ENCODE measurements at regions not wholly inside any gene's neighbourhood (a gene's known extent, or its start where the extent isn't known, plus 50 kb on each side); places are given as distances from the start of the nearest gene placed in this dataset.

DNA sequence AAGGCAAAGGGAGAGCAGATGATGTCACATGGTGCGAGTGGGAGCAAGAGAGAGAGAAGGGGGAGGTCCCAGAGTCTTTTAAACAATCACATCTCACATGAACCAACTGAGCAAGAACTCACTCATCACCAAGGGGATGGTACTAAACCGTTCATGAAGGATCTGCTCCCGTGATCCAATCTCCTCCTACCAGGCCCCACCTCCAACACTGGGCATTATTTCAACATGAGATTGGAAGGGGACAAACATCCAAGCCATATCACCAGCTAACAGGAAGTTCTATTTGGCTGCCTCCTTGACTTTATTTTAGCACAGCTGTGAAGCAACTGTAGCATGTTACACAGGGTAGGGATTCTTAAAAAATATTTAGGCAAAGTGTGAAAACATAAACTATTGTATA is 102.5 kb downstream of the DDIT4L start:
- DNase-seq = no peak
- intact Hi-C loops (cut with DNase I) = no loop called here

DNA sequence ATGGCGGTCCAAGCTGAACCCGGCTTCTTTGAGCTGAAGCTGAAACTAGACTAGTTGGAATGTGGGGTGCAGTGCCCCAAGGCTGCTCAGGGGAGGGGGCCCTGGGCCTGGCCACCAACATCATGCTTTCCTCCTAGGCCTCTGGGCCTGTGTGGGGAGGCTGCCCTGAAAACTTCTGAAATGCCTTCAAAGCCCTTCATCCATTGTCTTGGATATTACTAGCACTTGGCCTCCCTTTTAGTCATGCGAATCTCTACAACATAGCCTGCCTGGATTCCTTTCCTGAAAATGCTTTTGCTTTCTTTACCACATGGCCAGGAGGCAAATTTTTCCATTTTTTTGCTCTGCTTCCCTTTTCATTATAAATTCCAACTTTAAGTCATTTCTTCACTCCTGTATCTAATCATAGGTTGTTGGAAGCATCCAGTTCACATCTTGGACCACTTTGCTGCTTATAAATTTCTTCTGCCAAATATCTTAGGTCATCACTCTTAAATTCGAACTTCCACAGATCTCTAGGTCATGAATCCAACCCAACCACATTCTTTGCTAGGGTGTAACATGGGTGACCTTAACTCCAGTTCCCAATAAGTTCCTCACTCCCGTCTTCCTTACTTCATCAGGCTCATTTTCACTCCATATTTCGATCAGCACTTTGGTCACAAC is 103.4 kb downstream of the DDIT4L start:
- intact Hi-C loops (cut with DNase I) = no loop called here
- no peak for DNase-seq

DNA sequence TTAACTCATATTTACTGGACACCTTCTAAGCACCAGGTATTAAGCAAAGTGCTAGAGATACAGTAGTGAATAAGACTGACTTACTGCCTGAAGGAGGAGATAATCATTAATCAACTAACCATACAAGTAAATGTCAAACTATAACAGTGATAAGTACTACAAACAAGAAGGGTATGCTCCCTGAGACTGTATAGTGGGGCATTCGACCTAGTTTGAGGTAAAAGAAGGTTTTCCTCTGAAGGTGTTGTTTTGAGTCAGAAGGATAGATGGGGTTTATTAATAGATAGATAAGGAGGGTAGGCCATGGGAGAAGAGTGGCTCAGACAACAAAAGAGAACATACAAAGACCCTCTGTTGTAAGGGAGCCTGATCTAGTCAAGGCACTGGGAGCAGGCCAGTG is 105.4 kb downstream of the DDIT4L start:
- intact Hi-C loops (cut with DNase I) = no loop called here
- no peak for DNase-seq

DNA sequence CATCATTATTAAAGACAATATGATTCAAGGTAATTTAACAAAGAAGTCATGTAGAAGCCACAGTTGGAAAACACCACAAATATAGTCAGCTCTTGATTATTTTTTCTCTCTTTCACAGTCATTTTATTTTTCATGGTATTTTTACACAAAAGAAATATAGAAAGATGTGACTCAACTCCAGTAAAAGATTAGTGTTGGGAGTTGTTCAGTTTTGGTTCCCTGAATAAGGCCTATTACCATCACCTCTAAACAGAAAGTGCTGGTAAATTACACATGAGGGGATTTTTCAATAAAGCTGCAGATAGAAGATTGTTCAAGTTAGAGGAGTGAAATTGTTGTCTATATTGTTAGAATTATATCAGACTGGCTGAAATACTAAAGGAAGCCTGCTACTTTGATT is 107.0 kb downstream of the DDIT4L start:
- intact Hi-C loops (cut with DNase I) = no loop called here
- no peak for DNase-seq

DNA sequence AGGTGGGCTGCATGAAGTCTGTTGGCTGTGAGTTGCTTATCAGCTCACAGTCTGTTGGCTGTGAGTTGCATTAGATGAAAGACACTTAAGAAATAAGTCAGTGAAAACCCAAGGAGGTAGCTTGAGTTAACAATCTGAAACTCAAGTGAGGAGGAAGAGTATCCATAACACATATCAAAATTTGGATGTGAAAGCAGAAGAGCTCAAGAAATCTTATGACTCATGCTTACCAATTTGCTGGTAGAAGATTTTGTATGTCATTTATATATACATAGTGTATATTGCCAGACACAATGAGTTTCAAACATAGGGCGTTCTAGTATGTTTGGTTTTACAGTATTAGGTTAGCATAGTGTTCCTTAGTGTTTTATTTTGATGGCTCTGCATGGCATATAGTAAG is 107.4 kb downstream of the DDIT4L start:
- DNase-seq = no peak

DNA sequence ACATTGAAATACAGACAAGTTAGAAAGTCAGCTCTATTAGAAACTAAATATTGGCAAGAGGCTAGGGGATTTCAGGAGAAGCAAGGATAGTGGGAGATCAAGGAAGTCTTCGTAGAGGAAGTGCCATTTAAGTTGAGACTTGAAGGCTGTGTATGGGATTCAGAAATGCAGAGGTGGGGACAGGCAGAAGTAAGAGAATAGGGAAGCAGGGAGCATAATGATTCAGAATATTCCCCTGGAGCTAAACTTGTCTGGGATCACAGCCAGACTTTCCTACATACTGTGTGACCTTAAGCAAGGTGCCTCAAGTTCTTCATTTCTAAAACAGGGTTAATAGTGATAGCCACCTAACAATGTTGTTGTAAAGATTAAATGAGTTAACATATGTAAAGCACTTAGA is 108.8 kb downstream of the DDIT4L start:
- peak in 1 of 42 donors; percentile 5 for DNase-seq
- intact Hi-C loops (cut with DNase I) = no loop called here

More for the DNA sequence above, 107.4 kb downstream of the DDIT4L start:
- intact Hi-C loops (cut with DNase I) = no loop called here

DNA sequence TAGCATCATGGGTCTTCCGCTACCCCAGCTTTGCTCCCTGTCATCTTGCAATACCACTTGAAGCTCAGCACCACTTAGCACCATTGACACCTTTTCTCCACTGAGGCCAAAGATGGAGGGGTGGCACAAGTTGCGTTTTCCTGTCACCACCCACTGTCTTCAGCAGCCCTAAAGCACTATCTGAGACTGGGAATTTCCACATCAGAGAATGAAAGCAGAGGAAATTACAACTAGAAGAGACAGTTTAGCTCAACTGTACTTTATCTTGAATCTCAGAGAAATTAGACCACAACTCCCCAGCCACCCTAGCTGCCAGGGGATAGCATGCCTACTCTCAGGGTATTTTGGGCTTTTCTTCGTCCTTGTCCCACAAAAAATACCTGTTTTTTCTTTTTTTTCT is 111.0 kb downstream of the DDIT4L start:
- DNase-seq = no peak
- intact Hi-C loops (cut with DNase I) = no loop called here

DNA sequence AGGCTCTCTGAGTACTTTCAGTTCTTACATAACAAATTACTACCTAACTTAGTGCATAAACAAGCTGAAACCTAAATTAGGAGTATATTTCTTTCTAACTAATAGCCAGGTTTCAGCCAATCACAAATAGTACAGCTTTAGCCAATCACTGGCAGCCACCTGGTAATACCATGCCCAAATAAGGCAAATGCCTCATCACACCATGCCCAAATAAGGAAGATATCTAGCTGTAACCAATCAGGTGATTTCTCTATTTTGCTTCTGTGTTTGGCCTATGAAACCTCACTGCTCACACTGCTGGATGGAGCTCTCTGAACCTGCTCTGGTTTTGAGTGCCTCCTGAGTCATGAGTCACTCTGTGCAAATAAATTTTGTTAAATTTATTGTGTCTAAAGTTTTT is 113.5 kb downstream of the DDIT4L start:
- intact Hi-C loops (cut with DNase I) = no loop called here
- no peak for DNase-seq

DNA sequence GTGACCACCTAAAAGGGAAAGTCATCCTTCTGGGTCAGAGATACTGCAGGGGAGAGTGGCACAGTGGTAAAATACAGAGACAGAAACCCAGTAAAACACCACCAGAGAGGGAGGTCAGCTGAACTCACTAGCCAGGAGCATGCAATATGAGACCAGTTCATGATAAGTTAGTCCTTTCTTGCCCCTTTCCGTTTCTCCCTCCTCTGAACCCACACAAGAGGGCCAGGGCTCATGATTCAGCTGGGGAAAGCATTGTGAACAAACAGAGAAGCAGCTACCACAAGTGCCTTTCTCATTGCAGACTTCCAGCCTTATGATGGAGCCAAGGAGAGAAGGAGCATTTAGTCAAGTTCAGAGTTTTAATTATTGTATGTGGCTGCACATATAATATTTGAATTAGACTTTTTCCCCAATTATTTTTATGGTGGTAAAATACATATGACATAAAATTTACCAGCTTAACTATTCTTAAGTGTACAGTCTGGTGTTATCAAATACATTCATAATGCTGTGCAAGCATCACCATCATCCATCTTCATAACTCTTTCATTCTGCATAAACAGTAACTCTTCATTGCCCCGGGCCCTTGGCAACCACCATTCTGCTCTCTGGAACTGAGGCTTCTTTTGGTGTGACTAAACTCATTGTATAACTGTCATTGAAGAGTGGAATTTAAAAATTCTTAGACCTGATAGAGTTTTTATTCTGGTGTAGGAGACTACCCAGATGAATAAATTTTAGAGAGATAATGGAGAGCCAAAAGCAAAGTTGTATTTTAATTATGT is 114.6 kb downstream of the DDIT4L start:
- intact Hi-C loops (cut with DNase I) = no loop called here
- no peak for DNase-seq

DNA sequence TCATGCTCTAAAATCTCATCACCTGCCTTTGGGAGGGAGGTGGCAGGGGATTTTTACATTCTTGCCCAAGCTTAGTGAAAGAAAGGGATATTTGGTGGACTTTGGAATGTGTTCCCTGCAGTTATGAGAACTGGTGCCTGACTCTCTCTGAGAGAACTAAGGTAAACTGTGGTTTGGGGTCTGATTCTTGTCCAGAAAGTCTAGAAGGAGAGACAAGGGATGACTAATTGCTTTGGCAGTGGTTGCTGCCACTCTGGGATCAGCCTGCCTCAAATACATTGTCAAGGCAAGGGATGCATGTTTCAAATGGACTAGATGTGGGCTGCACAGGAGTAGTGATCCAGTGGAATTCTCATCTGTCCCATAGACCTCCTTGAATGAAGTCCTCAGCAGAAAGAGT is 115.2 kb downstream of the DDIT4L start:
- DNase-seq = no peak
- intact Hi-C loops (cut with DNase I) = no loop called here

DNA sequence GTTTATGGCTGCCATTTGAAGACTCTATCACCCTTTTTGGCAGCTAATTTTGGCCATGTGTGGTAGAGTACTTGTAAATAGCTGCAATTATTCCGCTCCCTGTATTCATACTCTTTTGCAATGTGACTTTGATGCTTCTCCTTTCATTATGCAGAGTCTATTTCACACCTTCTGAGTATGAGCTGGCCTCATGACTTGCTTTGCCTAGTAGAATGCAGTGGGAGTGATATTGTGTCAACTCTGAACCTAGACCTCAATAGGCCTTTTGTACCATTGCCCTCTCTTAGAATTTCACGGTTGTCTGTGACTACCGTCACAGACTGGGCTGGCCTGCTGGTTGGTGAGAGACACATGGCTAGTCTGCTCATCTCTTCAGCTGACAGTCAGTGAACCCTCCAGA is 118.8 kb downstream of the DDIT4L start:
- intact Hi-C loops (cut with DNase I) = no loop called here
- no peak for DNase-seq

DNA sequence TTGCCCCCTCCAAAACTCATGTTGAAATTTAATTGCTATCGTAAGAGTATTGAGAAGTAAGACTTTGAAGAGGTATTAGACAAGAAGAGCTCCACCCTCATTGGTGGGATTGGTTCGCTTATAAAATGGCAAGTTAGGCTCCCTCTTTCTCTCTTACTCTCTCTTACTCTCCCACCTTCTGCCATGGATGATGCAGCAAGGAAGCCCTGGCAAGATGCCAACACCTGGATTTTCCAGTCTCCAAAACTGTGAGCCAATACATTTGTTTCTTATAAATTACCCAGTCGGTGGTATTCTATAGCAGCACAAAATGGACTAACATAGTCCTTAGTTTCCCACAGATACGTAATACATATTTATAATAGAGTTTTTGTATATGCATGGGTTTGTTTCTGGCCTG is 119.4 kb downstream of the DDIT4L start:
- intact Hi-C loops (cut with DNase I) = no loop called here
- DNase-seq = no peak

DNA sequence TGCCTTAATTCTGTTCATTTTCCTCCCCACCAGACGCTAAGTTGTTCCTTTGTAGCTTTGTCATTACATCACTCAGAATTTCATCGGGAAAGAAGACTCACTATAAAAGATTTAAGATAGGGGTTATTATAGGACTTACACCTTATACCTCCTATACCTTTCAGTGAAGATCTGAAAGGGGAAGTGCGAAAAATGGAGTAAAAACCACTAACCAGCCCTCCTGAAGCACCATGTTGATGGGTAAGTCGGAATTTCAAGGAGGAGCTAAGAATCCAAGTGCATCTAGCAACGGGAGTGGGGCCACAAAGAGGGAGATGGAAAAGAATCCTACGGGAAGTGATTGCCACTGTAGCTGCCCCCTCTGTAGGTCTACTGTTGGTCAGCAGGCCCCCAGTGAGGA is 119.1 kb upstream of the H2AZ1 start:
- DNase-seq = no peak
- intact Hi-C loops (cut with DNase I) = no loop called here

DNA sequence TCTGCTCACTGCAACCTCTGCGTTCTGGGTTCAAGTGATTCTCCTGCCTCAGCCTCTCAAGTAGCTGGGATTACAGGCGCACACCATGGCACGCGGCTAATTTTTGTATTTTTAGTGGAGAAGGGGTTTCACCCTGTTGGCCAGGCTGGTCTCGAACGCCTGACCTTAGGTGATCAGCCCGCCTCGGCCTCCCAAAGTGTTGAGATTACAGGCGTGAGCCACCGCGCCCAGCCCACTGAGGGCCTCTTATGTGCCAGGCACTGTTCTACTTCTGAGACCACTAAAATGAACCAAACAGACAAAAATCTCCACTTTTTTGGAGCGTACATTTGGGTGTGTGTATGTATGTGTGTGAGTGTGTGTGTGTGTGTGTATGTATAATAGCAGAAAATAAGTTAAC is 117.2 kb upstream of the H2AZ1 start:
- no peak for DNase-seq
- intact Hi-C loops (cut with DNase I) = no loop called here

DNA sequence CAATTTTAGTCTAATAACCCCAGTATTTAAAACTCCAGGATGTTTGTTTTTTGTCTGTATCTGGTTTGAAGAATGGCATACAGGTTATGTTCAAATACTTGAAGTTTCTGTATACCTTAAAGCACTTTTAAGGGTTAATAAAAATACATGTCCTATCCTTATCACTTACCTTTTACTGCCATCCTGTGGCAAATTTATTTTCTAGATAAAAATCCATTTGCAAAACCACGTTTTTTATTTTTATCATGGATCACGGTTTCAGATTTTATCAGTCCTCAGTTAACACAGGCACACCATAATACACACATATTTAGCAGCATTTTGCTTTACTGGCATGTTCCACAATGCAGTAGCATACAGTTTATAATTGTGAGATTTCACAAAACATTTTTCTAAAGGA is 113.3 kb upstream of the H2AZ1 start:
- DNase-seq = no peak
- intact Hi-C loops (cut with DNase I) = no loop called here

DNA sequence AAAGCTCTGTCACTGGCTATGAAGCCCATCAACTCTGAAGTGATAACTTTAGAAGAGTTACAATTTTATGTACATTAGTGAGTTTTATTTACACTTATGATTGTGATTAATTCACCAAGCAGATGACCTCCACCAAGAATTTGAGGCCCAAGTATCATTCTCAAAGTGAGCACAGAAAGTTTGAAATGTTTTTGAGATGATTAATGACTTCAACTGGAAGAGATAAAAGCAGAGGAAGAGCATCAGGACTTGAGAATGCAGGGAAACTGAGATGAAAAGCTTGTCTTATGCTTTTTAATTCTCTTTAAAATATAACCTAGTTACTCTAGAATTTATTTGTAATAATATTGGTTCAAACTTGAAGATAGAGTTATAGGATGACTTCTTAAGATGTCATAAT is 112.8 kb upstream of the H2AZ1 start:
- intact Hi-C loops (cut with DNase I) = no loop called here
- DNase-seq = no peak

DNA sequence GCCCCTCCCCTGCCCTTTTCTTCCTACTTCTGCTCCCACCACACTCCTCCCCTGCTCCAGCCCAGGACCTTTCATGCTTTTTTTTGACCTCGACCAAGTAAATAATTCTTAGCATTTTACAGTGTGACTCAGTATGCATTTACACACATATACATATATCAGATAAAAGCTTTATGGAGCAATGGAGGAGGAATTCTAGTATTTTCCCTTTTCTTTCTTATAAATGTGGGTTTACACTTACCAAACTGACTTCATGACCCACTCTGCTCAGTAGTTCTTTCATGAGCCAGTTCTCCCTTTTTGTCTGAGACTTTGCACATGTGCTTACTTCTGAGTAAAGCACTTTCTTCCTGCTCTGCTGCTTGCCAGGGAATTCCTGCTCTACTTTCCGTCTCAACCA is 111.8 kb upstream of the H2AZ1 start:
- intact Hi-C loops (cut with DNase I) = no loop called here
- DNase-seq = no peak

DNA sequence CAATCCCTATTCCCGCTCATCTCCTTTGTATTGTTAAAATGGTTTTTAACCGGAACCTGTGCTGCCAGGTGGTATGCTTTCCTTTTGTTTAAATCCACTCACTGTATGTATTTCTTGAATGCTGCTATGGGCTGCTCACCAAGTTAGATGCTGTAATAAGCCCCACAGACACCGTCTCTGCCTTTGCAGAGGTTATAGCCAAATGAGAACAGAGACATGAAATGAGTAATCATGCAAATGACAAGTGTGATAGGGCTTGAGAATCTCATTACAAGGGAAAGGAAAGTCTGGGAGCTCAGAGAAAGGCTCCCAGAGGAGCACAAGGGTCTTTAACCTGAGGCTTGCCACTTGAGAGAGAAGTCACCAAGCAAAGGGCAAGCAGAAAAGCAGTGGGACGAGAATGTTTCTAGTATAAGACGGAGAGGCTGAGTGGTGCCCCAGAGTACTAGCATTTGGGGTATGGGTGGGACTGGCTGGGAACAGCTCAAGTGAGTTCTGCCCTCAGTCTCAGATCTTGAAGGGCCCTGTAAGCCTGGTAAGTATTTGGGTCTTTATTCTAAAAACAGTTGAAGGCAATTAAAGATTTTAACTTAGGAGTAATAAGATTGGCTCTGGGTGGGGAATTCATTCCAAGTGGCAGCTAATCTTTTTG is 110.8 kb upstream of the H2AZ1 start:
- intact Hi-C loops (cut with DNase I) = no loop called here

DNA sequence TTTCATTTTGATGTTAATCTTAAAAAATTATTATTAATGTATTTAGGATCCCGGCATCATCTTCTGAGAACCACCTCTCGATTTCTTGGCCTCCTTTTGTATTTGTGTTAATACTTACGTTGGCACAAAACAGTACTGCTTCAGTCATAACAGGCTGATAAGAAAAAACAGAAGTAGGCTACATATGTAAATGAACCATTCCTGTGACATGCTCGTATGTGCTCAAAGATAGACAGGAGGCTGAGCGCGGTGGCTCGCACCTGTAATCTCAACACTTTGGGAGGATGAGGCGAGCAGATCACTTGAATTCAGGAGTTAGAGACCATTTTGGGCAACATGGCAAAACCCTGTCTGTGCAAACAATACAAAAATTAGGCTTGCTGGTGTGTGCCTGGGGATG is 109.4 kb upstream of the H2AZ1 start:
- DNase-seq = no peak
- intact Hi-C loops (cut with DNase I) = no loop called here

More for the DNA sequence above, 110.8 kb upstream of the H2AZ1 start:
- no peak for DNase-seq

DNA sequence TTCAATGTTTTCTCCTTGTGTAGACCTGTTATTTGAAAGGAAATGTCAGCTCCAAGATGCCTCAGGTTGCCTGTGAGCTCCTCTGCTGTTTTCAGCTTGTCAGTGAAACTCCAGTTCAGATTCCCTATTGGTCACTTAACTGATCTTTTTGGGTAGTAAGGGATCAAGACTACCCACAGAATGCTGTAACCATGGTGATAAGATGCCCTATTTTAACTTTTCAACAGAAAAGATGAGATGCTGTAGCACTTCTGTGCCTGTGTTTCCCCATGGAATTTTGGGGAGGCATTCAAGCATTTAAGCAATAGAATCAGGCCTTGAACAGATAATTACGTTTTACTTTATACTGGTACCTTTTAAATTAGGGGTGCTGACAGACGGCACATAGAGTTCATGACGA is 106.6 kb upstream of the H2AZ1 start:
- no peak for DNase-seq
- intact Hi-C loops (cut with DNase I) = no loop called here

DNA sequence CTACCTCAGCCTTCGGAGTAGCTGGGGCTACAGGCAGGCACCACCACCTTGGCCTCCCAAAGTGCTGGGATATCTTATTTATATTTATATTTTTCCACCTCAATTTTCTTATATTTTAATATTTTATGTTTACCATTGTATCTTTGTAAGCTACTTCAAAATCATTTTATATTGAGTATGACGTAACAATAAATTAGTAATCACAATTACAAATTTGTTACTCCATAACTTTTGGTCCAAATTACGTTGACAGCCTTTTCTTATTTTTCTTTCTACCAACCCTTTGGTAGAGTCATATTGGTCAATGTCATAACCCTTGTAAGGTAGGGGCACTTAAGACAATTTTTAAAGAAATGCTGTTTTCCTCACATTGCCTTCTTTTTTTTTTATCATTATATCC is 104.0 kb upstream of the H2AZ1 start:
- DNase-seq = no peak
- intact Hi-C loops (cut with DNase I) = no loop called here
